Testis (tissue), 2 donors: ENCODE measurements at regions not wholly inside any gene's neighbourhood (a gene's known extent, or its start where the extent isn't known, plus 50 kb on each side); places are given as distances from the start of the nearest gene placed in this dataset.

Experiments
- CTCF ChIP-seq, 3 experiments: fragments of 450-650 bp in 2 of 3; fragments of 200-600 bp in 1 of 3; sonication (generic) in 1 of 3; IDR thresholded peaks; one replicate each; pipeline ENCODE4 v1.5.1; 2016 to 2019; ENCODE audit warnings: antibody characterized with exemption in 3 of 3, mild to moderate bottlenecking in 2 of 3, moderate library complexity in 1 of 3
- POLR2A ChIP-seq: fragments of 450-650 bp; IDR thresholded peaks from one replicate; pipeline ENCODE4 v1.6.1; 2017; ENCODE audit warnings: antibody characterized with exemption, mild to moderate bottlenecking, moderate library complexity

GRCh38 chr7:109473172-109473571 lies 903.5 kb downstream of the DNAJB9 start:
- TF ChIP-seq CTCF (IDR thresholded peaks at IDR 0.05) (no peak), POLR2A (no peak)
